ENCODE measurements at regions not wholly inside any gene's neighbourhood (a gene's known extent, or its start where the extent isn't known, plus 50 kb on each side); places are given as distances from the start of the nearest gene placed in this dataset.

- TF ChIP-seq CTCF (IDR thresholded peaks at IDR 0.05 in 8 of 11, conservative IDR thresholded peaks at IDR 0.05 in 3 of 11) (no peak), POLR2AphosphoS5 (IDR thresholded peaks at IDR 0.05) (no peak)
These were observed 155.0 kb downstream of the SETD4 start for GRCh38 chr21:35905096-35905962.

Measured in spleen (tissue), 7 donors.